Mucosa of rectum (tissue), 2 donors: ENCODE measurements at regions not wholly inside any gene's neighbourhood (a gene's known extent, or its start where the extent isn't known, plus 50 kb on each side); places are given as distances from the start of the nearest gene placed in this dataset.

Source experiments
- H3K27ac ChIP-seq, 2 donors: one replicate each; pipeline ENCODE4 v1.7.0; 2013; ENCODE audit warnings: inconsistent platforms in 2 of 2, low read depth in 2 of 2, low read length in 2 of 2
- H3K27me3 ChIP-seq, 2 donors: one replicate each; pipeline ENCODE4 v1.7.0; 2013; ENCODE audit warnings: low read length in 2 of 2; ENCODE audit not compliant: control insufficient read depth in 2 of 2, insufficient read depth in 2 of 2
- H3K36me3 ChIP-seq, 2 donors: one replicate each; pipeline ENCODE4 v1.7.0; 2013; ENCODE audit warnings: low read length in 2 of 2; ENCODE audit not compliant: control insufficient read depth in 2 of 2, insufficient read depth in 2 of 2
- H3K4me1 ChIP-seq, 2 donors: one replicate each; pipeline ENCODE4 v1.7.0; 2013; ENCODE audit warnings: low read length in 2 of 2, mild to moderate bottlenecking in 1 of 2; ENCODE audit not compliant: control insufficient read depth in 2 of 2, insufficient read depth in 2 of 2
- H3K4me3 ChIP-seq, 2 donors: one replicate each; pipeline ENCODE4 v1.7.0; 2013; ENCODE audit warnings: low read length in 2 of 2
- H3K9ac ChIP-seq, 2 donors: one replicate each; pipeline ENCODE4 v1.7.0; 2013; ENCODE audit warnings: low read length in 2 of 2, low read depth in 1 of 2, mild to moderate bottlenecking in 1 of 2
- H3K9me3 ChIP-seq, 2 donors: one replicate each; pipeline ENCODE4 v1.7.0; 2013; ENCODE audit warnings: low read length in 2 of 2; ENCODE audit not compliant: control insufficient read depth in 2 of 2
- donor health status: healthy.
- donor health status: Normal muscosa, but diverticular disease.

GRCh38 chr4:16382571-16382970 is 156.3 kb upstream of the TAPT1 start:
- no peaks in the 10 kb centered on the region for H3K4me1 ChIP-seq
- no peak overlapping the region for H3K27ac ChIP-seq
- H3K9me3 ChIP-seq: no peaks in the 10 kb centered on the region
- H3K4me3 ChIP-seq: no peak overlapping the region
- H3K27me3 ChIP-seq: no peaks in the 10 kb centered on the region
- H3K9ac ChIP-seq: no peak overlapping the region
- no peaks in the 10 kb centered on the region for H3K36me3 ChIP-seq

GRCh38 chr4:16377887-16378286 is 151.6 kb upstream of the TAPT1 start:
- H3K27me3 ChIP-seq: no peaks in the 10 kb centered on the region
- no peak overlapping the region for H3K27ac ChIP-seq
- no peaks in the 10 kb centered on the region for H3K9me3 ChIP-seq
- no peaks in the 10 kb centered on the region for H3K36me3 ChIP-seq
- H3K4me3 ChIP-seq: no peak overlapping the region
- H3K9ac ChIP-seq: no peak overlapping the region
- H3K4me1 ChIP-seq: no peaks in the 10 kb centered on the region

- no peak overlapping the region for H3K4me3 ChIP-seq
Observed at GRCh38 chr4:16365036-16365569, 138.8 kb upstream of the TAPT1 start.

GRCh38 chr4:16360694-16361262 is 134.5 kb upstream of the TAPT1 start:
- Histone ChIP-seq H3K9me3 (no peaks in the 10 kb centered on the region), H3K27me3 (no peaks in the 10 kb centered on the region), H3K4me1 (no peaks in the 10 kb centered on the region), H3K4me3 (no peak overlapping the region), H3K27ac (no peak overlapping the region), H3K9ac (no peak overlapping the region), H3K36me3 (no peaks in the 10 kb centered on the region)

More at GRCh38 chr4:16365036-16365569, 138.8 kb upstream of the TAPT1 start:
- Histone ChIP-seq H3K36me3 (no peaks in the 10 kb centered on the region), H3K27me3 (no peaks in the 10 kb centered on the region), H3K27ac (no peak overlapping the region), H3K9ac (no peak overlapping the region), H3K9me3 (no peaks in the 10 kb centered on the region), H3K4me1 (no peaks in the 10 kb centered on the region)

GRCh38 chr4:16353165-16353564 is 126.9 kb upstream of the TAPT1 start:
- Histone ChIP-seq H3K27me3 (no peaks in the 10 kb centered on the region), H3K9ac (no peak overlapping the region), H3K27ac (no peak overlapping the region), H3K36me3 (no peaks in the 10 kb centered on the region), H3K4me3 (no peak overlapping the region), H3K9me3 (no peaks in the 10 kb centered on the region), H3K4me1 (no peaks in the 10 kb centered on the region)

- Histone ChIP-seq H3K27ac (no peak overlapping the region), H3K4me3 (no peak overlapping the region), H3K9ac (no peak overlapping the region), H3K9me3 (no peaks in the 10 kb centered on the region), H3K4me1 (no peaks in the 10 kb centered on the region), H3K27me3 (no peaks in the 10 kb centered on the region), H3K36me3 (no peaks in the 10 kb centered on the region)
Observed at GRCh38 chr4:16351161-16351560, 124.9 kb upstream of the TAPT1 start.

GRCh38 chr4:16344853-16345252 is 118.6 kb upstream of the TAPT1 start:
- Histone ChIP-seq H3K9me3 (no peaks in the 10 kb centered on the region), H3K36me3 (no peaks in the 10 kb centered on the region), H3K9ac (no peak overlapping the region), H3K27ac (no peak overlapping the region), H3K4me1 (no peaks in the 10 kb centered on the region), H3K4me3 (no peak overlapping the region), H3K27me3 (no peaks in the 10 kb centered on the region)

GRCh38 chr4:16337936-16338335 is 111.7 kb upstream of the TAPT1 start:
- H3K27ac ChIP-seq: no peak overlapping the region
- H3K4me3 ChIP-seq: no peak overlapping the region
- no peaks in the 10 kb centered on the region for H3K36me3 ChIP-seq
- H3K4me1 ChIP-seq: no peaks in the 10 kb centered on the region
- H3K27me3 ChIP-seq: peaks cover 0 to 3% of the 10 kb centered on the region in 2 donors
- H3K9ac ChIP-seq: no peak overlapping the region
- H3K9me3 ChIP-seq: no peaks in the 10 kb centered on the region

GRCh38 chr4:16334601-16335000 is 108.3 kb upstream of the TAPT1 start:
- H3K4me3 ChIP-seq: no peak overlapping the region
- no peak overlapping the region for H3K9ac ChIP-seq
- H3K9me3 ChIP-seq: no peaks in the 10 kb centered on the region
- H3K27me3 ChIP-seq: peaks cover 0 to 3% of the 10 kb centered on the region in 2 donors
- H3K27ac ChIP-seq: no peak overlapping the region
- H3K4me1 ChIP-seq: no peaks in the 10 kb centered on the region
- H3K36me3 ChIP-seq: no peaks in the 10 kb centered on the region

GRCh38 chr4:16329797-16330134 is 103.5 kb upstream of the TAPT1 start:
- no peaks in the 10 kb centered on the region for H3K9me3 ChIP-seq
- H3K27ac ChIP-seq: no peak overlapping the region
- no peaks in the 10 kb centered on the region for H3K4me1 ChIP-seq
- no peak overlapping the region for H3K4me3 ChIP-seq
- no peaks in the 10 kb centered on the region for H3K36me3 ChIP-seq
- no peak overlapping the region for H3K9ac ChIP-seq
- peaks cover 0 to 3% of the 10 kb centered on the region in 2 donors for H3K27me3 ChIP-seq
